SK-N-SH (cell line): ENCODE measurements at regions not wholly inside any gene's neighbourhood (a gene's known extent, or its start where the extent isn't known, plus 50 kb on each side); places are given as distances from the start of the nearest gene placed in this dataset.

Experiments
- CTCF ChIA-PET: fragments of 300-600, 350-600 bp; formaldehyde crosslinking; extraction: SDS; loops from one replicate; lab custom pipeline; 2021; lab: Yijun Ruan, JAX
- POLR2A ChIA-PET: fragments of 350-600 bp; sonication (Branson Sonifier 250); formaldehyde crosslinking; extraction: SDS; loops from one replicate; lab custom pipeline; 2020; ENCODE audit warnings: antibody characterized with exemption, inconsistent platforms; lab: Yijun Ruan, JAX
- DNase-seq: peaks from one replicate; pipeline ENCODE4 v3.0.0; 2012
- H2AFZ ChIP-seq: fragments of 200-600 bp; sonication (generic); 2 replicates; pipeline ENCODE4 v1.8.1; 2016; ENCODE audit warnings: antibody characterized with exemption, mild to moderate bottlenecking, low read depth
- H3F3A ChIP-seq: fragments of 200-600 bp; sonication (generic); replicated peaks from 2 replicates; pipeline ENCODE3; 2016; ENCODE audit warnings: antibody characterized with exemption, mild to moderate bottlenecking; ENCODE audit not compliant: insufficient read depth
- H3K27ac ChIP-seq, 2 experiments: fragments of 200-500 bp in 1 of 2; fragments of 200-600 bp in 1 of 2; sonication (Bioruptor generic) in 1 of 2; sonication (generic), shearing (Covaris generic) in 1 of 2; 2 replicates each; pipeline versions ENCODE4 v1.5.1 to v1.6.1; 2014 to 2016; ENCODE audit warnings: low read depth in 2 of 2, inconsistent platforms in 1 of 2, low read length in 1 of 2, mild to moderate bottlenecking in 1 of 2, mixed read lengths in 1 of 2
- H3K27me3 ChIP-seq: fragments of 200-600 bp; sonication (generic), shearing (Covaris generic); 2 replicates; pipeline ENCODE4 v1.6.1; 2016; ENCODE audit warnings: mixed run types; ENCODE audit not compliant: insufficient read depth
- H3K36me3 ChIP-seq, 2 experiments: fragments of 200-500 bp in 1 of 2; fragments of 200-600 bp in 1 of 2; sonication (Bioruptor generic) in 1 of 2; sonication (generic) in 1 of 2; replicated peaks in 1 of 2; 2 replicates each; pipeline versions ENCODE3 to v1.5.1; 2014 to 2016; ENCODE audit warnings: low read length in 1 of 2, mild to moderate bottlenecking in 1 of 2; ENCODE audit not compliant: insufficient read depth in 2 of 2, control insufficient read depth in 1 of 2
- H3K4me1 ChIP-seq, 2 experiments: fragments of 200-500 bp in 1 of 2; fragments of 200-600 bp in 1 of 2; sonication (Bioruptor generic) in 1 of 2; sonication (generic), shearing (Covaris generic) in 1 of 2; 2 replicates each; pipeline versions ENCODE4 v1.5.1 to v1.6.1; 2014 to 2016; ENCODE audit warnings: low read depth in 1 of 2, low read length in 1 of 2, mixed run types in 1 of 2; ENCODE audit not compliant: insufficient read depth in 2 of 2, control insufficient read depth in 1 of 2
- H3K4me2 ChIP-seq: fragments of 200-600 bp; sonication (generic), shearing (Covaris generic); 2 replicates; pipeline ENCODE4 v1.6.1; 2017; ENCODE audit warnings: mixed run types
- H3K4me3 ChIP-seq, 2 experiments: fragments of 200-500 bp in 1 of 2; fragments of 200-600 bp in 1 of 2; sonication (Bioruptor generic) in 1 of 2; sonication (generic), shearing (Covaris generic) in 1 of 2; 2 replicates each; pipeline versions ENCODE4 v1.5.1 to v1.8.1; 2014 to 2016; ENCODE audit warnings: low read depth in 2 of 2, inconsistent platforms in 1 of 2, low read length in 1 of 2, mild to moderate bottlenecking in 1 of 2, mixed read lengths in 1 of 2, moderate library complexity in 1 of 2
- H3K79me2 ChIP-seq: fragments of 200-600 bp; sonication (generic); 2 replicates; pipeline ENCODE4 v1.8.1; 2017; ENCODE audit warnings: mild to moderate bottlenecking; ENCODE audit not compliant: insufficient read depth
- H3K9ac ChIP-seq: fragments of 200-600 bp; sonication (generic); 2 replicates; pipeline ENCODE4 v1.6.1; 2017; ENCODE audit warnings: mixed run types
- H3K9me2 ChIP-seq: fragments of 200-600 bp; sonication (generic); 2 replicates; pipeline ENCODE4 v1.6.1; 2017; ENCODE audit warnings: mixed run types
- H3K9me3 ChIP-seq: fragments of 200-600 bp; sonication (generic); 2 replicates; pipeline ENCODE4 v1.6.1; 2017; ENCODE audit warnings: mixed run types, mild to moderate bottlenecking, moderate library complexity
- H4K20me1 ChIP-seq: fragments of 200-600 bp; sonication (generic); 2 replicates; pipeline ENCODE4 v1.6.1; 2017; ENCODE audit warnings: mild to moderate bottlenecking, mixed run types; ENCODE audit not compliant: insufficient read depth
- CHD2 ChIP-seq: fragments of 150-350 bp; IDR thresholded peaks from 2 replicates; pipeline ENCODE4 v1.6.1; 2018; ENCODE audit warnings: low read length; ENCODE audit not compliant: partially characterized antibody
- CTCF ChIP-seq: fragments of 200-600 bp; sonication (generic); IDR thresholded peaks from 2 replicates; pipeline ENCODE4 v1.6.1; 2017; ENCODE audit warnings: antibody characterized with exemption, mild to moderate bottlenecking, moderate library complexity
- ELF1 ChIP-seq: IDR thresholded peaks from 2 replicates; pipeline ENCODE4 v1.4.0; 2012
- EP300 ChIP-seq, 2 experiments: IDR thresholded peaks; 2 replicates each; pipeline versions ENCODE4 v1.4.0 to v1.6.1; 2012; ENCODE audit warnings: borderline replicate concordance in 1 of 2, low read depth in 1 of 2, low read length in 1 of 2
- EZH2phosphoT487 ChIP-seq: fragments of 200-600 bp; sonication (generic); IDR thresholded peaks from 2 replicates; pipeline ENCODE4 v1.6.1; 2017; ENCODE audit warnings: low read depth, mixed run types, mild to moderate bottlenecking, antibody characterized with exemption, moderate library complexity, borderline replicate concordance
- FOXJ3 ChIP-seq: sonication (generic); formaldehyde crosslinking; IDR thresholded peaks from 2 replicates; pipeline ENCODE4 v1.5.1; 2020; ENCODE audit warnings: mild to moderate bottlenecking, missing genetic modification reagents
- GABPA ChIP-seq: IDR thresholded peaks from 2 replicates; pipeline ENCODE4 v1.4.0; 2012; ENCODE audit warnings: low read depth, mild to moderate bottlenecking
- MEF2A ChIP-seq: IDR thresholded peaks from 2 replicates; pipeline ENCODE4 v1.4.0; 2012; ENCODE audit warnings: low read depth, borderline replicate concordance
- NFIC ChIP-seq: IDR thresholded peaks from 2 replicates; pipeline ENCODE4 v1.4.0; 2012; ENCODE audit warnings: borderline replicate concordance
- RAD21 ChIP-seq: IDR thresholded peaks from 2 replicates; pipeline ENCODE4 v1.6.1; 2012; ENCODE audit warnings: mild to moderate bottlenecking, low read length
- RCOR1 ChIP-seq: fragments of 150-350 bp; IDR thresholded peaks from 2 replicates; pipeline ENCODE4 v1.6.1; 2017; ENCODE audit warnings: antibody characterized with exemption, low read length
- RFX5 ChIP-seq: IDR thresholded peaks from 2 replicates; pipeline ENCODE4 v1.6.1; 2012; ENCODE audit warnings: mild to moderate bottlenecking, improper control_type of control experiment, low read length
- TAF1 ChIP-seq: IDR thresholded peaks from 2 replicates; pipeline ENCODE4 v1.6.1; 2012; ENCODE audit warnings: low read depth, mild to moderate bottlenecking, low read length, moderate library complexity, borderline replicate concordance
- TCF12 ChIP-seq: IDR thresholded peaks from 2 replicates; pipeline ENCODE4 v1.4.0; 2012
- TEAD4 ChIP-seq: IDR thresholded peaks from 2 replicates; pipeline ENCODE4 v1.4.0; 2012; ENCODE audit warnings: mild to moderate bottlenecking, borderline replicate concordance; ENCODE audit not compliant: insufficient read depth
- USF1 ChIP-seq: IDR thresholded peaks from 2 replicates; pipeline ENCODE4 v1.4.0; 2012; ENCODE audit warnings: low read depth, borderline replicate concordance
- WGBS: methylation state at CpG from one replicate; pipeline ENCODE4 v1.1.6; 2017; ENCODE audit warnings: low lambda C conversion rate; 5-methylcytosine and 5-hydroxymethylcytosine counted together
- TF ChIP-seq, protein P1 (sequence below): IDR thresholded peaks from 2 replicates; pipeline ENCODE4; 2012
- TF ChIP-seq, protein P2 (sequence below): fragments of 150-350 bp; IDR thresholded peaks from 2 replicates; pipeline ENCODE4 v1.6.1; 2016; ENCODE audit warnings: mild to moderate bottlenecking, low read depth, low read length
- TF ChIP-seq, protein P3 (sequence below): IDR thresholded peaks from 2 replicates; pipeline ENCODE4 v1.4.0; 2012; ENCODE audit warnings: low read depth, borderline replicate concordance

DNA sequence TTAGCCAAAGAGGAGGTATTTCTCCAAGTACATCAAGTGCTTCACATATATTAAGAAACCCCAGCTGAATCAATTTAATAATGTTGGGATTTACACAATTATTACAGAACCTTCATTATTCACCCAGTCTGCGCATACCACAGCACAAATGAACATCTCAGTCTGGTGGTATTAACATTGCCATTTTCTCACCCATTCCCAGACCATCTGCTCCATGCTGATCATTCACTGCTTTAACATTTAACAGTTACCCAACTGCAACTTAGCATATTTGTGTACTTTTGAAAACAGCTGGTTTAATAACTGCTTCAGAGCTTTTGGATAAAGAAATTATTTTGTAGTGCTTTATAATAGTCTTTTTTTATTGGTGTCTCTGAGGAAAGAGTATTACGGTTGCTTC is 1072.1 kb downstream of the NXPH1 start:
- no peak overlapping the region for H3K4me3 ChIP-seq
- ChIA-PET CTCF (interaction anchor here (0.9 to 1.2 kb wide), 3 partner anchors 14 to 907 kb away, joined by 3 read pairs; no protein-coding TSS in a partner anchor), POLR2A (no interaction called here)
- H3F3A ChIP-seq, result no peaks in the 10 kb centered on the region
- no peaks in the 10 kb centered on the region for H3K36me3 ChIP-seq
- DNase-seq, result no peak
- H3K27me3 ChIP-seq, result no peaks in the 10 kb centered on the region
- H3K9ac ChIP-seq, result no peak overlapping the region
- peaks cover 0 to 20% of the 10 kb centered on the region in 2 experiments; a peak in 2 of 4 replicates for H3K4me1 ChIP-seq
- no peak overlapping the region for H3K27ac ChIP-seq
- no peaks in the 10 kb centered on the region for H3K9me3 ChIP-seq
- H3K9me2 ChIP-seq, result no peaks in the 10 kb centered on the region
- no peak overlapping the region for H2AFZ ChIP-seq
- H3K79me2 ChIP-seq, result no peaks in the 10 kb centered on the region
- 81% methylated on average over 2 of the region's 2 CpGs for WGBS
- H4K20me1 ChIP-seq, result no peaks in the 10 kb centered on the region
- no peak for TF ChIP-seq ELF1
- TF ChIP-seq, protein P1, sequence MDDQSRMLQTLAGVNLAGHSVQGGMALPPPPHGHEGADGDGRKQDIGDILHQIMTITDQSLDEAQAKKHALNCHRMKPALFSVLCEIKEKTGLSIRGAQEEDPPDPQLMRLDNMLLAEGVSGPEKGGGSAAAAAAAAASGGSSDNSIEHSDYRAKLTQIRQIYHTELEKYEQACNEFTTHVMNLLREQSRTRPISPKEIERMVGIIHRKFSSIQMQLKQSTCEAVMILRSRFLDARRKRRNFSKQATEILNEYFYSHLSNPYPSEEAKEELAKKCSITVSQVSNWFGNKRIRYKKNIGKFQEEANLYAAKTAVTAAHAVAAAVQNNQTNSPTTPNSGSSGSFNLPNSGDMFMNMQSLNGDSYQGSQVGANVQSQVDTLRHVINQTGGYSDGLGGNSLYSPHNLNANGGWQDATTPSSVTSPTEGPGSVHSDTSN, result no peak
- TF ChIP-seq EP300 (IDR thresholded peaks at IDR 0.05; ENCODE audit: borderline replicate concordance in 1 of 2, low read depth in 1 of 2, low read length in 1 of 2), result no peak
- TF ChIP-seq TCF12, result no peak
- no peak for TF ChIP-seq RCOR1
- TF ChIP-seq CHD2, result no peak
- TF ChIP-seq RFX5, result no peak
- TF ChIP-seq, protein P2, sequence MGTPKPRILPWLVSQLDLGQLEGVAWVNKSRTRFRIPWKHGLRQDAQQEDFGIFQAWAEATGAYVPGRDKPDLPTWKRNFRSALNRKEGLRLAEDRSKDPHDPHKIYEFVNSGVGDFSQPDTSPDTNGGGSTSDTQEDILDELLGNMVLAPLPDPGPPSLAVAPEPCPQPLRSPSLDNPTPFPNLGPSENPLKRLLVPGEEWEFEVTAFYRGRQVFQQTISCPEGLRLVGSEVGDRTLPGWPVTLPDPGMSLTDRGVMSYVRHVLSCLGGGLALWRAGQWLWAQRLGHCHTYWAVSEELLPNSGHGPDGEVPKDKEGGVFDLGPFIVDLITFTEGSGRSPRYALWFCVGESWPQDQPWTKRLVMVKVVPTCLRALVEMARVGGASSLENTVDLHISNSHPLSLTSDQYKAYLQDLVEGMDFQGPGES, result no peak
- no peak for TF ChIP-seq GABPA
- TF ChIP-seq TEAD4, result no peak
- TF ChIP-seq TAF1, result no peak
- TF ChIP-seq, protein P3, sequence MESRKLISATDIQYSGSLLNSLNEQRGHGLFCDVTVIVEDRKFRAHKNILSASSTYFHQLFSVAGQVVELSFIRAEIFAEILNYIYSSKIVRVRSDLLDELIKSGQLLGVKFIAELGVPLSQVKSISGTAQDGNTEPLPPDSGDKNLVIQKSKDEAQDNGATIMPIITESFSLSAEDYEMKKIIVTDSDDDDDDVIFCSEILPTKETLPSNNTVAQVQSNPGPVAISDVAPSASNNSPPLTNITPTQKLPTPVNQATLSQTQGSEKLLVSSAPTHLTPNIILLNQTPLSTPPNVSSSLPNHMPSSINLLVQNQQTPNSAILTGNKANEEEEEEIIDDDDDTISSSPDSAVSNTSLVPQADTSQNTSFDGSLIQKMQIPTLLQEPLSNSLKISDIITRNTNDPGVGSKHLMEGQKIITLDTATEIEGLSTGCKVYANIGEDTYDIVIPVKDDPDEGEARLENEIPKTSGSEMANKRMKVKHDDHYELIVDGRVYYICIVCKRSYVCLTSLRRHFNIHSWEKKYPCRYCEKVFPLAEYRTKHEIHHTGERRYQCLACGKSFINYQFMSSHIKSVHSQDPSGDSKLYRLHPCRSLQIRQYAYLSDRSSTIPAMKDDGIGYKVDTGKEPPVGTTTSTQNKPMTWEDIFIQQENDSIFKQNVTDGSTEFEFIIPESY, result no peak
- no peak for TF ChIP-seq NFIC
- no peak for TF ChIP-seq CTCF
- no peak for TF ChIP-seq RAD21
- TF ChIP-seq EZH2phosphoT487, result no peak
- no peak for TF ChIP-seq MEF2A
- TF ChIP-seq FOXJ3 (CRISPR knock-in tag), result no peak
- no peak for TF ChIP-seq USF1
- H3K4me2 ChIP-seq, result no peak overlapping the region
